Tibial nerve (tissue), 4 donors: ENCODE measurements at regions not wholly inside any gene's neighbourhood (a gene's known extent, or its start where the extent isn't known, plus 50 kb on each side); places are given as distances from the start of the nearest gene placed in this dataset.
"Not testable (repeated sequence)": the region's sequence is repeated elsewhere in the genome, so short reads cannot be mapped to it uniquely, and the experiment has no call there.

Source experiments
- EP300 ChIP-seq, 2 donors: sonication (generic); formaldehyde crosslinking; IDR thresholded peaks; one replicate each; pipeline ENCODE4 v1.6.1; 2017; ENCODE audit warnings: antibody characterized with exemption in 2 of 2, mild to moderate bottlenecking in 1 of 2
- POLR2A ChIP-seq, 2 donors: fragments of 450-650 bp; IDR thresholded peaks; one replicate each; pipeline ENCODE4 v1.6.1; 2017; ENCODE audit warnings: antibody characterized with exemption in 2 of 2, mild to moderate bottlenecking in 2 of 2, moderate library complexity in 2 of 2
- TF ChIP-seq, protein P1 (sequence below), 5 experiments: fragments of 200-600 bp in 3 of 5; fragments of 450-650 bp in 2 of 5; sonication (generic) in 3 of 5; IDR thresholded peaks; one replicate each; pipeline ENCODE4 v1.5.1; 2016 to 2019; ENCODE audit warnings: antibody characterized with exemption in 5 of 5, mild to moderate bottlenecking in 3 of 5, moderate library complexity in 2 of 5

DNA sequence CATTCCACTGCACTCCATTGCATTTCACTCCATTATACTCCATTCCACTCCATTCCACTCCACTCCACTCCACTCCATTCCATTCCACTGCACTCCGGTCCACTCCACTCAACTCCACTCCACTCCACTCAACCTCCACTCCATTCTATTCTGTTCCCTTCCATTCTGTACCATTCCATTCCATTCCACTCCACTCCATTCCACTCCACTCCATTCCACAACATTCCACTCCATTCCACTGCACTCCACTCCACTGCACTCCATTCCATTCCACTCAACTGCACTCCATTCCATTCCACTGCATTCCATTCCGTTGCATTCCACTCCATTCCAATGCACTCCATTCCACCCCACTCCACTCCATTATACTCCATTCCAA lies 2565.3 kb upstream of the TPTE start:
- TF ChIP-seq, protein P1, sequence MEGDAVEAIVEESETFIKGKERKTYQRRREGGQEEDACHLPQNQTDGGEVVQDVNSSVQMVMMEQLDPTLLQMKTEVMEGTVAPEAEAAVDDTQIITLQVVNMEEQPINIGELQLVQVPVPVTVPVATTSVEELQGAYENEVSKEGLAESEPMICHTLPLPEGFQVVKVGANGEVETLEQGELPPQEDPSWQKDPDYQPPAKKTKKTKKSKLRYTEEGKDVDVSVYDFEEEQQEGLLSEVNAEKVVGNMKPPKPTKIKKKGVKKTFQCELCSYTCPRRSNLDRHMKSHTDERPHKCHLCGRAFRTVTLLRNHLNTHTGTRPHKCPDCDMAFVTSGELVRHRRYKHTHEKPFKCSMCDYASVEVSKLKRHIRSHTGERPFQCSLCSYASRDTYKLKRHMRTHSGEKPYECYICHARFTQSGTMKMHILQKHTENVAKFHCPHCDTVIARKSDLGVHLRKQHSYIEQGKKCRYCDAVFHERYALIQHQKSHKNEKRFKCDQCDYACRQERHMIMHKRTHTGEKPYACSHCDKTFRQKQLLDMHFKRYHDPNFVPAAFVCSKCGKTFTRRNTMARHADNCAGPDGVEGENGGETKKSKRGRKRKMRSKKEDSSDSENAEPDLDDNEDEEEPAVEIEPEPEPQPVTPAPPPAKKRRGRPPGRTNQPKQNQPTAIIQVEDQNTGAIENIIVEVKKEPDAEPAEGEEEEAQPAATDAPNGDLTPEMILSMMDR (IDR thresholded peaks at IDR 0.05) = not testable (repeated sequence)
- TF ChIP-seq EP300, POLR2A (IDR thresholded peaks at IDR 0.05): not testable (repeated sequence)
